KBM-7 (cell line): ENCODE measurements at regions not wholly inside any gene's neighbourhood (a gene's known extent, or its start where the extent isn't known, plus 50 kb on each side); places are given as distances from the start of the nearest gene placed in this dataset.

Experiments used
- DNase-seq: peaks from one replicate; pipeline ENCODE4 v3.0.0-alpha.2; 2015
- in situ Hi-C: fragments of 300-500 bp; cut with MboI; formaldehyde crosslinking; loops from 2 replicates; pipeline ENCODE4 v1.14.3; 2020; ENCODE audit warnings: low sequenced_read_pairs, low pct_unique_long_range_greater_than_20kb, mixed read lengths

GRCh38 chr5:113652161-113652560, 138.7 kb downstream of the YTHDC2 start:
- in situ Hi-C loops = no loop called here
- no peak for DNase-seq

- in situ Hi-C loops = no loop called here
- DNase-seq = no peak
Measured at GRCh38 chr5:113654828-113655227, 141.3 kb downstream of the YTHDC2 start.

- DNase-seq = no peak
- in situ Hi-C loops = no loop called here
Measured at GRCh38 chr5:113660206-113660605, 146.7 kb downstream of the YTHDC2 start.

GRCh38 chr5:113660706-113661250, 147.3 kb downstream of the YTHDC2 start:
- in situ Hi-C loops = no loop called here
- no peak for DNase-seq

GRCh38 chr5:113663879-113664541, 150.5 kb downstream of the YTHDC2 start:
- in situ Hi-C loops = no loop called here
- peak; percentile 19 for DNase-seq

- in situ Hi-C loops = no loop called here
- DNase-seq = no peak
Measured at GRCh38 chr5:113673041-113673440, 159.5 kb downstream of the YTHDC2 start.

- in situ Hi-C loops = no loop called here
- peak; percentile 56 for DNase-seq
Measured at GRCh38 chr5:113675166-113675565, 161.7 kb downstream of the YTHDC2 start.

GRCh38 chr5:113678202-113678601, 164.7 kb downstream of the YTHDC2 start:
- DNase-seq = no peak
- in situ Hi-C loops = no loop called here

GRCh38 chr5:113678924-113679575, 165.6 kb downstream of the YTHDC2 start:
- in situ Hi-C loops = no loop called here

GRCh38 chr5:113680534-113680933, 167.0 kb downstream of the YTHDC2 start:
- in situ Hi-C loops = no loop called here
- DNase-seq = no peak

More at GRCh38 chr5:113678924-113679575, 165.6 kb downstream of the YTHDC2 start:
- DNase-seq = peak; percentile 64

GRCh38 chr5:113682497-113683136, 169.1 kb downstream of the YTHDC2 start:
- DNase-seq = peak; percentile 7
- in situ Hi-C loops = no loop called here

GRCh38 chr5:113683211-113683610, 169.7 kb downstream of the YTHDC2 start:
- no peak for DNase-seq
- in situ Hi-C loops = no loop called here

GRCh38 chr5:113686599-113686998, 173.1 kb downstream of the YTHDC2 start:
- DNase-seq = no peak
- in situ Hi-C loops = no loop called here

- in situ Hi-C loops = no loop called here
- no peak for DNase-seq
Measured at GRCh38 chr5:113689647-113690046, 176.2 kb downstream of the YTHDC2 start.

- DNase-seq = no peak
- in situ Hi-C loops = no loop called here
Measured at GRCh38 chr5:113692466-113692865, 179.0 kb downstream of the YTHDC2 start.

GRCh38 chr5:113692891-113693457, 179.5 kb downstream of the YTHDC2 start:
- DNase-seq = no peak
- in situ Hi-C loops = no loop called here

GRCh38 chr5:113693701-113694100, 180.2 kb downstream of the YTHDC2 start:
- in situ Hi-C loops = no loop called here
- no peak for DNase-seq

GRCh38 chr5:113694576-113694975, 181.1 kb downstream of the YTHDC2 start:
- in situ Hi-C loops = no loop called here
- no peak for DNase-seq

- DNase-seq = no peak
- in situ Hi-C loops = no loop called here
Measured at GRCh38 chr5:113703266-113703665, 189.8 kb downstream of the YTHDC2 start.

- in situ Hi-C loops = no loop called here
- no peak for DNase-seq
Measured at GRCh38 chr5:113705657-113706056, 192.2 kb downstream of the YTHDC2 start.
